IPS-NIHi7 (cell line): ENCODE measurements at regions not wholly inside any gene's neighbourhood (a gene's known extent, or its start where the extent isn't known, plus 50 kb on each side); places are given as distances from the start of the nearest gene placed in this dataset.

ENCODE experiments used
- DNase-seq: peaks from one replicate; pipeline ENCODE4 v3.0.0; 2012; ENCODE audit warnings: mixed read lengths; ENCODE audit errors: extremely low spot score

DNA sequence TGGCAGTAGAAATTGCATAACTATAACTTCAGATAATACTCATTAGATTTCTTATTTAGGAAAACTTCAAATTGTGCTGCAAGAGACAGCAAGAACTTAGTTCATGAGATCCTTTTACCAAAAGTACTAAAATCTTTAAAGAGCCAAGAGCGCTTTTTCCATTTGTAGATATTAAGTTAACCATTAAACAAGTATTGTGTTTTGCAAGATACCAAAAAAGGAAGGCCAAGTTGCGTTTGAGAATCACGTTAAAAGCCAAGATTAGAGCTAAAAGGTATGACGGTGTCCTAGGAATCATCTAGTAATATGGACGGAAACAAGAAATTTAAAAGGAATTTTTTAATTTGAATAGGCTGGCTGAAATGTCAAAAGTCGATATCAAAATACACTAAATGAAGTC lies 361.3 kb upstream of the LYPLAL1 start:
- DNase-seq = no peak

DNA sequence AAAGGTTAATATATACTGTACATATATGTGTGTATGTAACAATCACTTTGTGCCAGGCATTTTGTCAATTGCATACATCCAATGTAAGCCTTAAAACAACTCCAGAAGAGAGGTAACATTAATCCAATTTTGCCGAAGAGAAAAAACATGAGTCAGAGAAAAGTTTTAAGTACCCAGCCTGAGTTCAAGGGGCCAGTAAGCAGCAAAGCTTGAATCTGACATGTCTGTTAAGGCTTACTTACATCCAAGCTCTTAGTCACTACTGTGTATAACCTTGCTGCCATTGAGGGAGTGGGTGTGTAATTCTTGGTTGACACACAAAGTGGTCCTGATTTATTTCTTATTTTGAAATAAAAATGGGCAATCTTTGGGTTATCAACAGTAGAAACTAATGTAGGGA lies 360.4 kb upstream of the LYPLAL1 start:
- no peak for DNase-seq

- DNase-seq = no peak
Measured at GRCh38 chr1:218815076-218815475, 358.6 kb upstream of the LYPLAL1 start.

DNA sequence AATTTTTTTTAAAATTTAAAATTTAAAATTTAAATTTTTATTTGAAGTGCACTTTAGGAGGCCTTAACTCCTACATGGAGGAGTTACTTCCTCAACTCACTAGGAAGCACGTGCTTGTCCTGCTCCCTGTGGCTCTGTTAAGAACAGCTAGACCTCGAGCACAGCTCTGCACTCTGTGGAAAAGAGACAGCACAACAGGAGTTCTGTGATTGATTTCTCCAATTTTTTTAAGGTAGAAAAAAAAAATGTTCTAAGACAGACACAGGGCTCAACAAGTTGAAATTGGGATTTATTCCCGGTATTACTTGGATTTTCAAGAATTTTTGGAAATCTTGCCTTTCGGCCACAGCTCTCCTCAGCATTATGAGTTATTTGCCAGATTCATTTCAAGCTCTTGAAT lies 356.6 kb upstream of the LYPLAL1 start:
- no peak for DNase-seq

DNA sequence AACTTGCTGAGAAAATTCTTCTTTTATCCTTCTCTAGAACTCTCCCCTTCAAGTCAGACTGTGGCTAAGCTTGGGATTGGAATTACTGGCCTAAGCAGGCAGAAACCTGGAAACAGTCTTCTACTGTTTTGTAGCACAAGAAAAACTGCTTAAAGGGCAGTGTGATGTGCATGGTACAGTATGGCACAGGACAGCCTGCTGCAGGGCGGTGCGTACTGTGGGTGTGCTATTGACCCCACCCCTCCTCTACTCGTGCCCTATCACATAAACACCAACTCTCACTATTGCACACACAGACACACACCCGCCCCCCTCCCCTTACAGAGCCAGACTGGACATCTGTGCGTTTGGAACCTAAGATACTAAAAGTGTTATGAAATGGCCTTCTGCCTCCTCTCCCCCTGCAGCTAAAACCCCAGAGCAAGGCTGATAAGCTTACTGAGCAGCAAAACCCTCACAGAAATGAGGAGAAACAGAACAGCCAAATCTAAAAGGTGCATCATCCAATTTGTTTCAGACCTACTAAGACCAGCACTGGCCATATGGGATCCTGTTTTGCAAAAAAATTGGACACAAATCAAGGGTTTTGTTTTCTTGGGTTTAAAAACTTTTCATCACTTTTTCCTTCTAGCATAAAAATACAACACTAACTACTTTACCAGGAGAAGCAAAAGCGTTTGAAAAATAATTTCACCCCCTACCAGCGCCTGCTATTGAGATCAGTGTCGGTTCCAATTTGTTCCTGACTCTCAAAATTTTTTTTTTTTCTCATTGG lies 355.8 kb upstream of the LYPLAL1 start:
- no peak for DNase-seq

- no peak for DNase-seq
Measured at GRCh38 chr1:218823291-218823900, 350.3 kb upstream of the LYPLAL1 start.

DNA sequence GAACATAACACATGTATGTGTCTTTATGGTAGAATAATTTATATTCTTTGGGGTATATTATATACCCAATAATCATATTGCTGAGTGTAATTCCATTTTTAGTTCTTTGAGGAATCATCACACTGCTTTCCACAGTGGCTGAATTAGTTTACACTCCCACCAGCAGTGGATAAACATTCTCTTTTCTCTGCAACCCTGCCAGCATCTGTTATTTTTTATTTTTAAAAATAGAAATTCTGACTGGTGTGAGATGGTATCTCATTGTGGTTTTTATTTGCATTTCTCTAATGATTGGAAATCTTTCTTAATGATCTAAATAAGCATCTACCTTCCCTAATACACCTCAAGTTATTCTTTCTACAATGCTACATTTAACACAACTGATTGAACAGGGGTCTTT lies 346.2 kb upstream of the LYPLAL1 start:
- DNase-seq = no peak

- no peak for DNase-seq
Measured at GRCh38 chr1:218828125-218828650, 345.5 kb upstream of the LYPLAL1 start.

DNA sequence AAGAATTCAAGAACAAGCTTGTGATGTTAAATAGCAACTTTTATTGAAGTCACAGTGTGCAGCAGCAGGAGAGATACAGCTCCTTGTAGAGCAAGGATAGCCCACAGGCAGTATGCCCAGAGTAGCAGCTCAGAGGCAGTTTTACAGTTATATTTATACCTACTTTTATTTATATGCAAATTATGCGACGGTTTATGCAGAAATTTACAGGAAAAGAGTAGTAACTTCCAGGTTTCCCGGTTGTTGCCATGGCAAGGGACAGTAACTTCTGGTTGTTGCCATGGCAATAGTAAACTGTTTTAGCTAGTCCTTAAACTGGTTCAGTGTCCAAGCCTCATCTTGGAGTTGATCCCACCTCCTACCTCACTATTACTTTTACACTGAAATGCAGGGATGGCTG lies 344.6 kb upstream of the LYPLAL1 start:
- DNase-seq = no peak

DNA sequence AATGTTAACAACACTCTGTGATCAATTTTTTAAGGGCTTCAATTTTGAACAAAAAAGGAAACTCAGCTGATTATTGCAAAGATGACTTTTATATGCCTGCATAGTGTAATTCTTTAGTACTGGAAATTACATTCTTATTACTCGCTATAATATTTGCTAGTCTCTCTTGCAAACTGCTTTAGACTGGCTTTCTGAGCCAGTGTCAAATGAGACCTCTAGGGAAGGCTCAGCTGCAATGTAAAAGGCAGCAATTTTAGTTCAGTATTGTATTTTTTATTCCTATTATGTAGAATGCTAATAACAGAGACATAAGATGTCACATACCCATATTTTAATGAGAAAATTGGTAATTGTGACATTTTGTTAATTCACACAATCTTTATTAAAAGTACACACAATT lies 338.1 kb upstream of the LYPLAL1 start:
- DNase-seq = no peak

DNA sequence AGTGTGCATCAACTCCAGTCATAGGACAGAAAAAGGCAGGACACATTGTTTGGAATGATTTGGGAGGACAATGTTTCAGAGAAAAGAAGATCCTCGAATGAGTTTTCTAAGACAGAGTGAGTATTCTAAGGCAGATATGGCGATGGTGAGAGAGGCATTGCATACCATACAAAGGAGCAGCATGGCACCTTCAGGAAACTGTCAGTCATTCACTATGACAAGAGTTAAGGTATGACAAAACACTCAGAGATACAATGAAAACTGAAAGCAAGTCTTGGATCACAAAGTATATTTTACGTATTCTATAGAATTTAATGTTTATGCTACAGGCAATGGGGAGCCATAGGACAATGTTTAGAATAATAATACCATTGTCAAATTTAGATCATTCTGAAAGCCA lies 337.4 kb upstream of the LYPLAL1 start:
- DNase-seq = no peak

DNA sequence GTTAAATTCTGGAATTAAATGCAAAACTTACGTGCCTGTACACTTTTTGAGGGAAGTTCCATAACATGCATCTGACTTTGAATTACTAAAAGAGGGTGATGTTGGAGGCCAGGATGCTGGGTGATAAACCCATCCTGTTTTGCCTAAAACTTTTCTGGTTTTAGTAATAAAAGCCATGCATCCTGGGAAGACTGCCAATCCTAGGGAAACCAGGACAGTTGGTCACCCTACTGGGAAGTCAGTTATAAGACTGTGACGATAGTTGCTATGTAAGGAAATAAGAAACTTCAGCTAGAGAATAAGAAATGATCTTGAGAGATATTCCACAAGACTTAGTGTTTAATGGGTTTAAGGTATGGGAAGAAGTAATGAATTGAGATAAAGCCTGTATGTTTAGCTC lies 336.6 kb upstream of the LYPLAL1 start:
- no peak for DNase-seq

GRCh38 chr1:218845589-218845988 lies 328.1 kb upstream of the LYPLAL1 start:
- no peak for DNase-seq

- DNase-seq = no peak
Measured at GRCh38 chr1:218846181-218846580, 327.5 kb upstream of the LYPLAL1 start.

DNA sequence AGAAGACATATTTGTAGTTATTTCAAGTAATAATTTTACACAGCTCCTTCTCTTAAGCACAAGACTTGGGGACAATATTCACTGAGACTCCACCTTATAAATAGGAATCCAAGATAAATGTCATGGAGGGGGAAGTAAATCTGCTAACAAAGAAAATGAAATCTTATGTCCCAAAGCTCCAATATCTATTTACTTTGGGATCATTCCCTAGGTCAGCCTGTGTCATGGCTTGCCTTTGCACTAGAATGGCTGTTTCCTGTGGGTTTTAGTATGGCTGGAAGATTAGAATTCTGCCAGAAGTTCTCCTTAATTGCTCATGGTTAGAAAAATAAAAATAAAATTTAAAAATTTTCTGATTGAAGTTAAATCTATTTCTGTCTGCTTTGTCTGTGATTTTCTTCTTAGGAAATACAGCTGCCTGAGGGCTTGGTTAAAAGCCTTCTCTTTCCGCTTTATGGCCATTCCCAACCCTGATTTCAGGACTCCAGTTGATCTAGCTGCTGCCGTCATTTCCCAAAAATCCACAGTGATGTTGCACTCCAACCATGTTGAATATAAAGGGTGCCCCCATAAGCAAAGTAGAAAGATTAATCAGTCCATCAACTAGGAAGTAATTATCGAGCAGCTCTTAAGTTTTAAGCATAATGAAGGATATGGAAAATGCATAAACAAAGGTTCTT lies 326.4 kb upstream of the LYPLAL1 start:
- DNase-seq = no peak

DNA sequence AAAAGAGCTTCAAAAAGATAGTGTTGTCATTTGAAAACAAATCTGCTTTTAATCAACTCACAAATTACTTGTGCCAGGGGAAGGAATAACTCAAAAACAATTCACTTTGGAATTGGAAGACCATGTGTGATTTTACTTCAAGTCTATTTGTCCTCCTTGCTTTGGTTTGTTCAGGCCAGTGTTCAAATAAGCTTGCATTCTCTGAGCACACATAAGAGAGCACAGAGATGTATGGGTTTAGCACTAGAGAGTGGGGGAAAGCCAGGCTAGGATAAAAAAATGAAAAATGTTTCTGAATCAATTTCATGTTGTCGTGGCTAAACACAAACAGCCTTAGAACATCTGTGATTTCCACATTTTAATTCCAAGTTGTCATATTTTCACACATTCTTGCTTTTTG lies 325.7 kb upstream of the LYPLAL1 start:
- DNase-seq = no peak

- DNase-seq = no peak
Measured at GRCh38 chr1:218850367-218850766, 323.3 kb upstream of the LYPLAL1 start.

DNA sequence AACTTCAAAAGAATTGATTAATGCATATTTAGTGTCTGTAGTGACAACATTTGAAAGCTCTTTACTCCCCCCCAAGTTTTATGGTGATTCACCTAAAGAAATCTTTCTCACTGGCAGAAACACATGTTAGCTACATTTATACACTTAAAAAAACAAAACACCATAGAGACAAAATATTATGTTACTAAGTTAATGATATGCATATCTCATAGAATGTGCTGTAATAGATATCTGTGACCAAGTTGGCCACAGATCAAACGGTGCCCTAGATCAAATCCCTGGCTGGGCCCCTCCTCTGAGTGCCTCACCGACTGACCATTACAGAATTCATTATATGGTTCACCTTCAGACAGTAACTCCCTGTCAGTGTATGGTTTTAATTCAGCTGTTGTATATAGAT lies 322.1 kb upstream of the LYPLAL1 start:
- DNase-seq = no peak

DNA sequence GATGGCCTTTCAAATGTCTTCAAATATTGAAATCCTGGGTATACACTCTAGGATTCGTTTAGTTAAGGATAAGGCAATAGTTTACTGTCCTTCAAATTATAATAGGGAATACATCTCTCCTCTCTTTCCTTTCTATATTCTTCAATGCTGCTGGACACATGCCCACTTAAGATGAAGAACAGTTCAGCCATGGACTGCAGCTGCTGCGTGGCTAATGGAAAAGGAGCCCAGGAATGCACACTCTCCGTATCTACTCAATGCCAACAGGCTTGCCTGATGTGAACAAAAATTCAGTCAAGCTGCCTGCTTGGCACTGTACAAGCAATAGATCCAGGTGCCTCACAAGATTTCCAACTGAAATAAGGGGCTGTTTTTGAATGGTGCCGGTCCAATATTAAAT lies 321.2 kb upstream of the LYPLAL1 start:
- DNase-seq = no peak

DNA sequence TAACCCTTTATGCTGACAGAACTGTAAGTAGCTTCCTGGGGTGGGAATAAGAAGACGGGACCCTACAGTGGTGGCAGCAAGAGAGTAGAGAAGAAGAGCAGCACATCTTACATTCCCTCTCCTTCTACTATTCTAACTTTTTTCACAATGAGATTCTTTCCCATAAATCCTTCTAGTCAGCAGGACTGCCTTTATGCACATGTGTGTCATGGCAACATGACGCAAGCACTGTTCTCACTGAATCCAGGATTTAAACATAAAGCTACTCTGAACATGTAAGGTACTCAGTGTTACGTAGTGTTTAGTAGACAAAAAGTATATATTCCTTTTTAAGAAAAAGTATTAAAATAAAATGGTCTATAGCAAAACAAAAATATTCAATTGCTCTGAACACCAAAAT lies 309.7 kb upstream of the LYPLAL1 start:
- no peak for DNase-seq

DNA sequence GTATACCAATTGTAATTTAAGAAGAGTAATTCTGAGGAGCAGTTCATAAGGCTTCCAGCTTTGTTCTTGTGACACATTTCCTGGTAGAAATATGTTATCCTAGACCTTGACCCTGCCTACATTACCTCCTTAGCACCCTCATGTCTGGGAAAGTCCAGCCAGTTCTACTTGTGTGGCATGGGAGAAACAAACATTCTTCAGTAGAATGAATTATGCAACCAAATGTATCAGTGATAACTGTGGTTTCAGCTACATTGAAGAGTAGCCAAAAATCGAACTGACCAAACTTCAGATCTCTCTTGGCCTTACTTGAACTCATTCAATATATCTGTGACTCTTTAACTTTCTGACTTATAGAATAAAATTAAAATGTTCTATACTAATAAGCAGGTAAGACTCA lies 308.1 kb upstream of the LYPLAL1 start:
- no peak for DNase-seq

DNA sequence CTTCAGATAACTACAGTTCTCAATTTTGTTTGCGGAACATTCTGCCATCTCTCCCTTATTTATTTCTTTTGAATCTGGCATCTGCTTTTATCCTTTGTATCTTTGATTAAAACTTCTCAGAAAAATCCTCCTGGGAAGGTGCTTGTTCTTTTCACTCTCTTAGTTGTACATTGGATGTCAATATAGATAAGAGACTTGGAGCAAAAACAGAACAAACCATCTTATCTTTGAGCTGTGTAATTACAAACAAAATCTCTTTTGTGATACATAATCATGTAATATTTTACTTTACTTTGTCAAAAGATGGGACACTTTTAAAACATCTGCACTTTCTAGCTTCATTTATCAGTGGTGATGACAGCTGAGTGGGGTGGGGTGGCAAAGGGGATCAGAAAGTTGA lies 307.2 kb upstream of the LYPLAL1 start:
- no peak for DNase-seq

GRCh38 chr1:218867066-218867465 lies 306.6 kb upstream of the LYPLAL1 start:
- no peak for DNase-seq
